ENCODE measurements at regions not wholly inside any gene's neighbourhood (a gene's known extent, or its start where the extent isn't known, plus 50 kb on each side); places are given as distances from the start of the nearest gene placed in this dataset.
"Not testable (repeated sequence)": the region's sequence is repeated elsewhere in the genome, so short reads cannot be mapped to it uniquely, and the experiment has no call there.

DNA sequence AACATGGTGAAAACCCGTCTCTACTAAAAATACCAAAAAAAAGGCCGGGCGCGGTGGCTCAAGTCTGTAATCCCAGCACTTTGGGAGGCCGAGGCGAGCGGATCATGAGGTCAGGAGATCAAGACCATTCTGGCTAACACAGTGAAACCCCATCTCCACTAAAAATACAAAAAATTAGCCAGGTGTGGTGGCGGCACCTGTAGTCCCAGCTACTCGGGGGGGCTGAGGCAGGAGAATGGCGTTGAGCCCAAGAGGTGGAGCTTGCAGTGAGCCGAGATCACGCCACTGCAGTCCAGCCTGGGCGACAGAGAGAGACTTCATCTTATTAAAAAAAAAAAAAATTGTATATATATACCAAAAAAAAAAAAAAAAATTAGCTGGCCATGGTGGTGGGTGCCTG lies 533.8 kb downstream of the DMRTA1 start:
- not testable (repeated sequence) for DNase-seq (ENCODE audit: low read depth)

DNA sequence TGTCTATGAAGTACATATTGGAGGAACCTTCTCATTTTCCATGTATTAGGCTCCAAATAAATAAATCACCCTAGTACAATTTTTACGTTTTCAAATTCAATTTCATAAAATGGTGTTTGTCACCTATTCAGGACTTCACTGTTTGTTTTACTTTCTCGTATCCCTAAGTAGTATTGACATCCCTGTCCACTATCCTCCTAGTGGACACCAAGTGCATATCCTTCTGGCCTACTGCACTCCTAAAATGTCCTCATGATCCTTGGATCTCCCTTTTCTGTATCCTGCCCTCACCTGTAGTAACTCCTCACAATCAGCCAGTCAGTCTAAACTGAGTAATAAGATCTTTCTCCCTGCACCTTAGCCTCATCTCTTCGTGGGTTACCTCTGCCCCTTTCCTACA lies 539.9 kb downstream of the DMRTA1 start:
- no peak for DNase-seq (ENCODE audit: low read depth)

DNA sequence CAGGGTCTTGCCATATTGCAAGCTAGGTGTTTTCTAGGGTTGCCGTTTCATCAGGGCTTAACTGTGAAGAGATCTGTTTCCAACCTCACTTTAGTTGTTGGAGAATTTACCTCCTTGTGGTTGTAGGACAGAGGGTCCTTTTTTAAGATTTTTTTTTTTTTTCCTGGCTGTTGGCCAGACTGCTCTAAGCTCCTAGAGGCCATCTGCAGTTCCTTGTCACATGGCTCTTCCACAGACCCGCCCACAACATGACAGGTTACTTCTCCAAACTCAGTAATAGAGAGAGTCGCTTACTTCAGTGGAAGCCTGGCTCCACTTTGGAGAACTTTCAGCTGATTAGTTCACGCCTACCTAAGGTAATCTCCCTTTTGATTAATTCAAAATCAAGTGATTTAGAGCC lies 543.7 kb downstream of the DMRTA1 start:
- no peak for DNase-seq (ENCODE audit: low read depth)

GRCh38 chr9:22992780-22993179 lies 546.2 kb downstream of the DMRTA1 start:
- DNase-seq (ENCODE audit: low read depth) = no peak

GRCh38 chr9:22997923-22998322 lies 551.3 kb downstream of the DMRTA1 start:
- DNase-seq (ENCODE audit: low read depth) = no peak

- no peak for DNase-seq (ENCODE audit: low read depth)
Observed at GRCh38 chr9:23005156-23005555, 558.5 kb downstream of the DMRTA1 start.

- DNase-seq (ENCODE audit: low read depth) = no peak
Observed at GRCh38 chr9:23006127-23006526, 559.5 kb downstream of the DMRTA1 start.

GRCh38 chr9:23011669-23012068 lies 565.0 kb downstream of the DMRTA1 start:
- DNase-seq (ENCODE audit: low read depth) = peak; percentile 41

DNA sequence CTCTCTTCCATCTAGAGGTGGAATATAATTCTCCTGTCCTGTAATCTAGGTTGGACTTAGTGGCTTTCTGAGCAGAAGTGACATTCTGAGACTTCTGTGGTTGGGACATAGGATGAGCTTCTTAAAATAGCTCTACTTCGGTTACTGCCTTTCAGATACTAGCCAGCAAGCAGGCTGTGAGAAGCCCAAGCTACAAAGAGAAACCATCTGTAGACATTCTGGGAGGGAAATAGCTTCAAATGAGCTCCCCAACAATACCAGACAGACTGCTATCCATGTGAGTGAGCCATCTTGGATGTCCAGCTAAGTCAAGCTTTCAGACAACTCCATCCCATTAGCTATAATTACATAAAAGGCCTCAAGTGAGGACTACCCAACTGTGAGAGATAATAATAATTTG lies 568.9 kb downstream of the DMRTA1 start:
- no peak for DNase-seq (ENCODE audit: low read depth)

DNA sequence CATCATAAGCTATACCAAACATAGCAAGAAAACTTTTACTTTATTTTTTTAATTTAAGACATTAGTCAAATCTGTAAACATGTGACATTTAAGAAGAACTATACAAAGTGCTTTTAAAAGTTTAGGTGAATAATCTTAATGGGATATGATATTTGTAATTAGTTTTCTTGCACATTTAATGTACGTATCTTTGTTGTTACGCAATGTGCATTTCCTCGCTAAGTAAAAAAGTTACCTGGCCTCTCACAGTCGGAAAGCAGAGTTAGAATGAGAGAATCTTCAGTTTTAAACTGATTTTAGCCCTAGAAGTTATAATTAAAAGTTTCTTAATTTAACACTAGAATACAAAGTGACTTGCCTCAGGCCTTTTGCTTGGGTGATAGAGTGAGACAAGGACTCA lies 589.8 kb downstream of the DMRTA1 start:
- no peak for DNase-seq (ENCODE audit: low read depth)

DNA sequence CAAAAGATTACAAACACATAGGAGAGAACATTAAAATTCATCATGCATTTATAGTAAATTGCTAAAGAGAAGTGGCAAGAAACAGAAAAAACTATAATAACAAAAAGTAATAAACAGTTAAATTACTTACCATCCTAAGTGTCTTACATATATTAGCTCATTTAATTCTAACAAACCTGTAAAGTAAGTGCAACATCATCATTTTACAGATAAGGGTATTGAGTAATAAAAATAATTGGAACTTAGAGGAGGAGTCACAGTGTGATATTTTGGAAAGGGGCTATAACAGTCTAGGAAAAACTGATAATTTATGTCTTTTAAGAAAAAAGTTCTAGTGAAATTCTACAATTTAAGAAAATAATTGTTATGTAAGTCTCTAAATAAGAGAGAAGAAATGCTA lies 592.8 kb downstream of the DMRTA1 start:
- no peak for DNase-seq (ENCODE audit: low read depth)

- no peak for DNase-seq (ENCODE audit: low read depth)
Observed at GRCh38 chr9:23041466-23041865, 594.8 kb downstream of the DMRTA1 start.

DNA sequence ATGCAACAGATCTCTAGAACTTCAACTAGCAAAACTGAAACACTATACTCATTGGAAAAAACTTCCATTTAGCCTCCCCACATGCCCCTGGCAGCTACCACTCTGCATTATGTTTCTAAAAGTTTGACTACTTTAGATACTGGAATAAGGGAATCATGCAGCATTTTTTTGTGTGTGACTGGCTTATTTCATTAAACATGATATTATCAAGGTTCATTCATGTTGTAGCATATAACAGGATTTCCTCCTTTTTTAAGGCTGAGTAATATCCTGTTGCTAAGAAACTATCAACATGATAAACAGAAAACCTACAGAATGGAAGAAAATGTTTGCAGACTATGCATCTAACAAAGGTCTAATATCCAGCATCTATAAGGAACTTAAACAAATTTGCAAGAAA lies 597.9 kb downstream of the DMRTA1 start:
- DNase-seq (ENCODE audit: low read depth) = peak; percentile 38

DNA sequence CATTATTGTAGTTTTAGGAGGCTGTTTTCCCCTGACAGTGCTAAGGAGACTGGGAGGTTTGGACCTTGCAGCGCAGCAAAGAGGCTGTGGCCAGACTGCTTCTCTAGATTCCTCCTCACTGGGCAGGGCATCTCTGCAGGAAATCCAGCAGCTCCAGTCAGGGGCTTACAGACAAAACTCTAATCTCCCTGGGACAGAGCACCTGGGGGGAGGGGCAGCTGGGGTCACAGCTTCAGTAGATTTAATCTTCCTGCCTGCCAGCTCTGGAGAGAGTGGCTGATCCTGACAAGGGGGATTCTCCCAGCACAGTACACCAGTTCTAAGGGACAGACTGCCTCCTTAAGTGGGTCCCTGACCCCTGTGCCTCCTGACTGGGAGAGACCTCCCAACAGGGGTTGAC lies 599.4 kb downstream of the DMRTA1 start:
- not testable (repeated sequence) for DNase-seq (ENCODE audit: low read depth)

DNA sequence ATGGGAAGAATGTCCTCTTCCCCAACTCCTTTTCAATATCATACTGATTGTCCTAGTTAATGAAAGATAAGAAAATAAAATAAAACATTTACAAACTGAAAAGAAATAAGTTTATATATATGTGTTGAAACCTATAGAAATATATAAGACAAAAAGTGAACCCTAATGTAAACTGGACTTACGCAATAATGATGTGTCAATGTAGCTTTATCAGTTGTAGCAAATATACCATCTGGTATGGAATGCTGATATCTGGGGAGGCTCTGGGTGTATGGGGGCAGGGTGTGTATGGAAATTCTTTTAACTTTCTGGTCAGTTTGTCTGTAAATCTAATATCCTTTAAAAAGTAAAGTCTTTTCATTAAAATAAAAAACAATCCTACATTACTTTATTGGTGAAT lies 603.9 kb downstream of the DMRTA1 start:
- no peak for DNase-seq (ENCODE audit: low read depth)

DNA sequence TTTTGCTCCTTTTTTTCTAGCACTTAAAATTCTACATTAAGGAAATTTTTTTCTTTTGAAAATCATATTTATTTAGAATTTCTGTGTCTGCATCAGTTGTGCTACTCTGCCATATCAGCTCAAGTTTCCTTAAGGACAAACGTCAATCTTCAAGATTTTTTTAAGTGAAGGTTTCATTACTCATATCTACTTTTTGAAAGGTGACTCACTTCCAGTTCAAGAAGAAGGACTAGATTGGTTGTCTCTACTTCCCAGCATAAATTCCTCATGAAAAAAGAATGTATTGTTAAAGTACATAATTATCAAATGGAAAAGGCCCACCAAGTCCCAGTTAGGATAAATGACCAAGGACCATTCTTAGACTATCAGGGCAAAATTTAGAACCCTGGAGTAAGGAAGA lies 626.5 kb downstream of the DMRTA1 start:
- DNase-seq (ENCODE audit: low read depth) = peak; percentile 75

DNA sequence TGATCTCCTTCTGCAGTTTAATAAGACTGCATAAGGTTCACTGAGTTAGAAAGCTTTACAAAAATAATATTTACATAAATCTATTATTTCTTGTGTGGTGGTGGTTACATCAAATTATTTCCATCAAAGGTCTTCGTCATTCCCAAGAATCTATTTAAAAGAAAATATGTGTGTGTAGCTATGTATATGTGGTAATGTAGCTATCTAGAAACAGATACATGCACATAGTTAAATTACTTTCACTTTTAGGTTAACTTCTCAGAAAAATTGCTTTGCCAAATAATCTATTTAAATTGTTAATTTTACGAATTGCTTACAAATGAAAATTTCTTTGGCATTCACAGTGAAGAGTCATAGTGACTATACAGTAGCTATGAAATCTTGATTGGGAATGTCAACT lies 633.2 kb downstream of the DMRTA1 start:
- DNase-seq (ENCODE audit: low read depth) = no peak

DNA sequence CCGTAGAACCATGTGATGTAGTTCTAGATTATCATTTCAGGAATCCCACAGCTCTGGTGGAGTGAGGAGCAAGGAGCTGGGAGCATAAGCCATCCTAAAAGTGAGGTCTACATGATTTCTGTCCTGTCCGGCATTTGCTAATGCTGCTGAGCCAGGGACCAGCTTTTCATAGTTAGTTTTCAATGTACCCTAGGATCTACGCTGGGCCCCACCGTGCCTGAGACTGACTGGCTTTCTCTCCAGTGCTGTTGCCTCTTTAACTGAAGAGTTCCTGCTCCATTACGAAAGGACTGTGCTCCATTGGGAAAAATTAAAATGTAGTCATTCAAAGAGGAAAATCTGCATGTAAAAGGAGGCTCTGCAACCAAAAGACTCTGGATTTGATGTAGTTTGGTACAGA lies 634.8 kb downstream of the DMRTA1 start:
- DNase-seq (ENCODE audit: low read depth) = no peak

GRCh38 chr9:23088932-23089364 lies 642.3 kb downstream of the DMRTA1 start:
- DNase-seq (ENCODE audit: low read depth) = peak; percentile 8

DNA sequence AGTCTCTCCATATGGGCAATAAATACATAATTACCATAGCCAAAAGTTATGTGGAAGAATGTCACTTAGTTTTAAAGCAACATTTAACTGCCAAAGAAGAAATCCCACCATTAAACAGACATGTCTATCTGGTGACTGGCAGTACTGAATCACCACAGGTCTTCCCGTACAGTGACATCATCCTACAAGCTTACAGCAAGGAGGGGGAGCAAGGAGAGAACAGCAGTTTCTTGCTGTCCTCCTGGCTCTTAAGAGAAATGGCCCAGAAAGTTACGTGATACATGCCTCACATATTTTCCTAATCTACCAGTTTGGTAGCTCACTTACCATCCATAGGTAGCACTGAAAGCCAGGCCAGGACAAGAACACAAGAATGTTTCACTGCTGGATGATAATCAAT lies 671.0 kb downstream of the DMRTA1 start:
- DNase-seq (ENCODE audit: low read depth) = peak; percentile 75

- no peak for DNase-seq (ENCODE audit: low read depth)
Observed at GRCh38 chr9:23120630-23121029, 674.0 kb downstream of the DMRTA1 start.

- DNase-seq (ENCODE audit: low read depth) = peak; percentile 29
Observed at GRCh38 chr9:23123048-23123632, 676.5 kb downstream of the DMRTA1 start.

DNA sequence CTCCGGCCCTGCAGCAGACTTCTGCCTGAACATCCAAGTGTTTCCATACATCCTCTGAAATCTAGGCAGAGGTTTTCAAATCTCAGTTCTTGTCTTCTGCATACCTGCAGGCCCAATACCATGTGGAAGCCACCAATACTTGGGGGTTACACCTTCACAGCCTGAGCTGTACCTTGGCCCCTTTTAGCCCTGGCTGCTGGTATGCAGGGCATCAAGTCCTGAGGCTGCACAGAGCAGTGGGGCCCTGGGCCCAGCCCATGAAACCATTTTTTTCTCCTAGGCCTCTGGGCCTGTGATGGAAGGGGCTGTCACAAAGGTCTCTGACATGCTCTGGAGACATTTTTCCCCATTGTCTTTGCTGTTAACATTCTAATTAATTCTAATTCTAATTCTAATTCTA lies 680.6 kb downstream of the ELAVL2 start:
- no peak for DNase-seq (ENCODE audit: low read depth)

GRCh38 chr9:23153058-23153457 lies 673.0 kb downstream of the ELAVL2 start:
- DNase-seq (ENCODE audit: low read depth) = no peak

All from HT1080 (cell line).